Hepatic stellate cell (primary cell): ENCODE measurements at regions not wholly inside any gene's neighbourhood (a gene's known extent, or its start where the extent isn't known, plus 50 kb on each side); places are given as distances from the start of the nearest gene placed in this dataset.

ENCODE experiments used
- DNase-seq: peaks from one replicate; pipeline ENCODE4 v3.0.0; 2011; ENCODE audit warnings: low spot score

DNA sequence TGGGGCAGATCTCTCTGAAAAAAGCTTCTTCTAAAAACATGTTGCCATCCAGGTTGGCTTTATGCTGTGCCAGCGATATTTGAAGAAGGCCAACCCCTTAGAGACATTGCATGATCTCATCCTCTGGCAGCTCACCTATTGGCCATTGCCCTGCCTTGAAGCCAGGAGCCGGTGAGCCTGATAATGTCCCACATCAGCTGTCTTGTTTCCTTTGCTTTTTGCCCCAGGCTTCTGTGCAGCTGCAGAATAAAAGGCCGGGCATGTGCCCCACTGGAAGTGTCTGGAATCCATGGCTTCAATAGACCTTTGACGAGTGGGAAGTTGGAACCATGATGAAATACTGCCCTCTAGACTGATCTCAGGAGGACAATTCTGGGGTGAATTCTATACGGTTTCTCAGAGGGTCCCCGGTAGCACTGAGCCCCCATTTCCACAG lies 523.5 kb upstream of the ZEB2 start:
- DNase-seq: no peak

DNA sequence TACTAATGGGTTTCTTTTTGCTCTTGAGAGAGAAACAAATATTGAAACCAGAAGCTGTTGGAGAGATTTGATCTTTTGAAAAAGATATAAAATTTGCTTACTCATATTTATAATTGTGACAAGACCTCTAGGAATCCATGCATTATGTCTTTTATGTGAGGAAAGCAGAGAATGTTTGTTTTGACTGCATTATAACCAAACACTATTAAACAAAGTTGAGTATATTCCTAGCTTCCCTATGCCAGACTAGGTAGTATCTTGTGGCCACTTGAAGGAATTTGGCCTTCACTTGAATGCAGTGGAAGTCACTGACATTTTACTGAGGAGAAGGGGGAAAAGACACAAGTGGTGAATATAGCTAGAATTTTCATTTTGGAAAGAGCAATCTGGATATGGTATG lies 521.8 kb upstream of the ZEB2 start:
- no peak for DNase-seq

DNA sequence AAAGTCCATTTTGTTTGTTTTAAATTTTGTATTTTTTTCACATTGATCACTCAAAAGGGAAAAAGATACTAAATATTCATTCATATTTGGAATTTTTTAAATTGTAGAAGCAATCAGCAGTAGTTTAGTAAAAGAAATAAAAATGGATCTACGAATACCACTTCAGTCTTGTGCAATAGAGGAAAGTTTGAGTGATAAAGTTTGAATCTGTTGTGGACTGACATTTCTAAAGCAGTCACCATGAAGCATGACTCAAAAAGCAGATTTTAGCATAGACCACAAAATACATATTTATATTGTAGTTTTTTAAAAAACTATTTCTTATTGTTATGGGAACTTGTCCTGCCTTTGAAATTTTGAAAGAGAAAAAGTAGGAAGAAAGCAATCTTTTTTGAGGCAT lies 520.5 kb upstream of the ZEB2 start:
- no peak for DNase-seq

DNA sequence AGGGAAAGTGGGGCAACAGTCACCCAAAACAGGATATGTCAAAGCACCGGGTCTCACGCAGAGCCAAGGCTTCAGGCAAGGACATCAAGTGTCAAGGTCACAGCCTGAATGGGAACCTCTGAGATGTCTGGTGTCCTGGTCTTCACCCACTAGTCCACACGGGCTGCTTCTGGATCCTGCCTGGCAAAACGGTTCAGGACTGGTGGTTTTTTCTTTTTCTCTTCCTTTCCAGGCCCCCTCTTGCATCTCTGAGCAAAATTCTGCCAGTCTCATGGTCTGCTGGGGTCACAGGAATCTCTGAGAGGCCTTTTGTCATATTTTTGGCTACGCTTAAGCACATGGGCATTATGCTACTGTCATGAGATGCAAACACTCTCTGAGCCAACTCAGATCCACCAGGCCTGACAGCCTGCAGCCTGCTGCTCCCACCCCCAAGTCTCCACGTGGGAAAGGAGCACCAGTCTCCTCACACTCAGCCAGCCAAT lies 518.2 kb upstream of the ZEB2 start:
- no peak for DNase-seq

DNA sequence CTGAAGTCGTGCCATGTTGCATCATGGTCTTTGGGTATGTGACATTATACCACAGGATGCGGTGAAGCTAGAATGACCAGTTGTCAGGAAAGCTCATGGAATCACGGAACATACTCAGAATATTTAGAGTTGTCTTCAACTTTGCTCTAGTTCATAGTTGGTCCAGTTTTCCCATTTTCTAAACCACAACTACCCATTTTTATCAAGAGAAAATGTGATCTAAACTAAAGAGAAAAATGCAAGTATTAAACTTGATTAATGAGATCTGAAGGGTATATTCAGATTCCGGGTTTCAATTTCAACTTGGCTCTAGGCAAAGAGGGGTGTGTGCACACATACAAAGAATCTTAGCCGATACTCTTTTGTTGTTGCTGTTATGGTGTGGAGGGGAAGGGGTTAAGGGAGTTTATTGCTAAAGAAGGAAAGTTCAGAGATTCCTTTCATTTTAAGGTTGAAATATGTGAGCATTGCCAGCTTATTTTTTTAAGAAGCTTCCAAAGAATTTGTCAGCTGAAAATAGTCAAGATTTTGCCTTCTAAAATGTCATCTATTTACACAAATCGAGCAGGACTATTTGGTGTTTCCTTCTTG lies 516.6 kb upstream of the ZEB2 start:
- no peak for DNase-seq

DNA sequence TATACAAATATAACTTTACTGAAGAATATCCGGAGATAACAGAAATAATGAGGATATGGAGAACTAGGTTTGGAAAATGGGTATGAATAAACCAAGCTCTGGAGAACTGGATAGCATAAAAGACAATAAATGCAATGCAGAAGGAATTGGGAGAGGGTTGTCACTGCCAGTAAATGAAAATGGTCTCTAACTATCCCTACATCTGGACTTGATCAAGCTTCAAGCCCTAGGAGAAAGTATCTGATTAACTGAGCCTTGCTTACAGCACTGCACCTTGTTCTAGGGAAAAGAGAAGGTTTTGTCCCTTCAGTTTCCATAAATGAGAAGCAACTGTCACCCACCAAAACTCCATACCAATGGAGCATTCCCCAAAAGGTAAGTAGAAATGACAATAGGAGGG lies 514.6 kb upstream of the ZEB2 start:
- no peak for DNase-seq

DNA sequence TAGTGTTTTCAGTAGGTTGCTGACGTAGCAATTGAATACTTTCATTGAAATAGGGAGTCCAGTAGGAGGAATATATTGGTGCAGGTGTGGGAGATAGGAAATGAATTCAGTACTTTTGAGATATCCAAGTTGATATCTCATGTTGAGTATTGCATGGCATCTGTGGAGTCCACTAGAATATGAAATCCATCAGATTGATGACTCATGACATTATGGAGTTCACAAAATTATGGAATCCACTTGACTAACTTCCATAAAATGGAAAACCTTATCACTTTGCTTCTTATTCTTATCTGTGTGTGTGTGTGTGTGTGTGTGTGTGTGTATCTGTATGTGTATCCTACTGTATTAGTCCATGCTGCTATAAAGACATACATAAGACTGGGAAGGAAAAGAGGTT lies 513.5 kb upstream of the ZEB2 start:
- no peak for DNase-seq

DNA sequence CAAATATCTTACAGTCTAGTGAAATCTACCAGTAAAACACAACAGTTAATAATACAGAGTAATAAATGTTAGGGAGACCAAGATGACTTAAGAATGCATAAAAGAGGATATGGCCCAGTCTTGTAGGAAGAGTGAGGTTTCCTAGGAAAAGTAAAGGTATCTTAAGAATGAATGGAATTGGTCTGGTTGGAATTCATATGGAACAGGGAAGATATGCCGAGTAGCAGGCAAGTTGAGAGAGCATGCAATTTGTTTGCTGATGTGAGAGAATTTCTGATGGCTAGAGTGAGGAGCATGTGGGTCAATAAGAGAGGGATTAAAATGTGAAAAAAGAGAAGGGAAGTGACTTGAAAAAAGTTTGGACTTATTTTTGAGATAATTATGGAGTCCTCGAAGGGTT lies 512.9 kb upstream of the ZEB2 start:
- no peak for DNase-seq

DNA sequence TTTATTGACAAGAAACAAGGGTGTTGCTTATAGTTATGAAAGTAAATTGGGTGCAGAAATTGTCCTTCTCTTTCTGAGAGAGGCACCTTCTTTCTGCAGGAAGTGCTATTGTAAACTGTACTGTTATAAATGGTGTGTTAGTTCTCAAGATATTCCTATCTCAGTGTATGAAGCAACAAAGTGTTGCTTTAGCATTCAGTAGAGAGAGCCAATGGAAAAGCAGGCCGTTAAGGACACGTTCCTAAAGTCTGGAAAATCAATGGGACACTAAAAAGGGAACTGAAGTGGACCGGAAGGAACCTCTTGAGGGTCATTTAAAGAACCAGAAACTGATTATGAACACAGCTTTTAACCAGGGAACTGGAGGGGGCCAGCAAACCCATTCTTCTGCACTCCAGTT lies 510.0 kb upstream of the ZEB2 start:
- no peak for DNase-seq

DNA sequence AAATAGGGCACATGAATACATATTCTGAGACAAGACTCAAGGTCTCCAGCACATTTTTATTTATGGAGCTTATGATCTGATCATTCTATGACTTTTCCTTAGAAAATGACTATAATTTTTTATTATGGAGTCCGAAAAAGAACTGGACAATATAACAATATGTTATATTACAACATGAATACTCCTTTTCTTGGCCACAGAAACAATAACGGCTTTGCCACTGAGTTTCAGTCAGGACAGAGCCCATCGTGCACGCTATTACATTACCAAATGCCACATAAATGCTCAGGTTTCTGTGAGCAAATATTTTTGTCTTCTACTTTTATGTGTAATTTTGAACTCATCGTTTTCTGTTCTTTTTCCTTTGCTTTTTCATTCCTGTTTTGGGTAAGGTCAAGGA lies 509.2 kb upstream of the ZEB2 start:
- DNase-seq: no peak

DNA sequence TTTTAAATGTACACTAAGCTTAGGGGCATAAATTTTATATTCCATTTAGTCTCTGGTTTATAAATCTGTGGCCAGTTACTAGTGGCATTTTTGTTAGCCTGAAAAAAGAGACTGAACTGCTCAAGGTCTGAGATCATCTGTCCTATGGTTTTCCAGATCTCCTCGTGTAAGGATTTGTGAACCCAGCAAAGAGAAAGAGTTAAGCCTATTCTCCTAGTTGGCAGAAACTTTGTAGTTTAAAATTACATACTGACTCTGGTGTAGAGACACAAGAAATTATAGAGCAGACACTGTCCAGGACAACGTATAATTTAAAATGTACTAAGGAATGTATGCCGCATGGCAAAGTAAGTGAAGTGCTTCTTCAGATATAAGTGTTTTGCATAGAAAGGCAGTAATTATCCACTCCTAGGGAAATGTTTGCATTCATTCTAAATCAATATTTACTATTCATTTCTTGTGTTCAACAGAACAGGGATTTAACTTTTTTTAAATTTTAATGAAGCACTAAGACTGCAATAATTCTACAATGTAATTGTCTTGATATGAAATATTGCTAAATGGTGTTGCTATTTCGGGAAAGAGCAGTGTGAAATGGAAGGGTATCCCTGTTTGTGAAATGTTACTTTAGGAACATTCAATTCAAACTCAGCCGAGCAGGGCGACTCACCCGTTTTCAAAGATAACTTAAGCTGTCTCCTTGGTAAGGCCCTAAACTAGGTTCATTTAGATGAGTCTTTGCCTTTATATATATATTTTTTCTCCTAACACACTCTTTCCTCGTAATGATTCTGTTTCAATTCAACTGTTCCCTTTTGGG lies 508.4 kb upstream of the ZEB2 start:
- no peak for DNase-seq

DNA sequence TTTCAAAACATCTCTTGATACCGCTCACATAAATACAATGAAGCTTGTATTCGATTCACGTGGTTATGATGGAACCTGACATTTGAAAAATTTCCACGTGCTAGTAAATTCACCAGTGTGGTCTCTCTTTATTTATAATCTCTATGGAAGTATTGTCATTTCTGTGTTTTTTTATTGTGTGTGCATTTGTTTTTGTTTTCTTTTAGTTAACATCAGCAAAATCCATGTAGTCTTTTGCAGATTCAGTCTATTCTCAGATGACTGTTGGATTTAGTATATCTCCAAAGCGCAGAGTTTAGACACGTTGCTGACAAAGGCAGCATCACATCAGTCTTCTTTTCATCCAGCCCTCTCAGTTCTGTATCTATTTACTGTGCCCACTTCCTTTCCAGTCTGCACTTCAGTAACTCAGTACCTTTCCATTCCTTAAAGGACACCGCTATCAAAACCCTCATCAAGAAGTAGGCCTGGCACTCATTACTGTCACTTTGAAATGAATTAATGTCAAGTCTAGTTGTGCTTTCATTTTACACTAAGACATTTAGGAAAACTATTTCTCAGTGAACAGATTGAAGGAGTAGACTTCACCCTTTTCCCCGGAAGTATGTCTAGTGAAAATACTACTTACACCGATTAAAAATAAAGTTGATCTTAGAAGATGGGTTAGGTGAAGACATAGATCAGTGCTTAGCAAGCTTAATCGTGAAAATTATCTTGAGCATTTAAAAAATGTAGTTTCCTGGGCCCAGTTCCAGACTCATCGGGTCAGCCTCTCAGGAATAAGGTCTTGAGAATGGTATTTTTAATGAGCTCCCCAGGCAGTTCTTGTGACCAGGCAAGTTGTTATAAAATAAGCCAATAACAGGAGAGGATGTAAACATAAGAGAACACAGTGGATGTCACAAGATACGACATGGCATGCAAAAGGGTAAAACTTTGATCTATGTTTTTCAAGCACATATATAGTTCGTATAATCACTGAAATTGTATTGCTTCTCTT lies 506.8 kb upstream of the ZEB2 start:
- no peak for DNase-seq

DNA sequence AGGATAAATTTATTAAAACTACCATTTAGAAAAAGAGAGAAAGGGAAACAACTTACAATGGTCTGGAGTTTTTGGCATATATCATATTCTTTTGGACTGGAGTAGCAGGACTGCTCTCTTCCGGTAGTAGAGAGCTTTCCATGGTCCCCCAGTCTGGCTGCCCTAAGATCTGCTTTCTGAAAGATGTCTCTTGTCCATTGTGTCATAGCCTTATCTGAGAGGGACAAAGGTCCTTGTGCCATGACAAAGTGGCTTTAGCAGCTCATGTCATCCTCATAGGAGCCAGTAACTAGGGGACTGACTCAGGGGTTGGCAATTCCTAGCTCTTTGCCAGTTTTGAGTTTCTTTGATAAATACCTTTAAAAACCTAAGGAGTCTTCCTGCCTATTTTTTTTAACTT lies 505.5 kb upstream of the ZEB2 start:
- DNase-seq: no peak

DNA sequence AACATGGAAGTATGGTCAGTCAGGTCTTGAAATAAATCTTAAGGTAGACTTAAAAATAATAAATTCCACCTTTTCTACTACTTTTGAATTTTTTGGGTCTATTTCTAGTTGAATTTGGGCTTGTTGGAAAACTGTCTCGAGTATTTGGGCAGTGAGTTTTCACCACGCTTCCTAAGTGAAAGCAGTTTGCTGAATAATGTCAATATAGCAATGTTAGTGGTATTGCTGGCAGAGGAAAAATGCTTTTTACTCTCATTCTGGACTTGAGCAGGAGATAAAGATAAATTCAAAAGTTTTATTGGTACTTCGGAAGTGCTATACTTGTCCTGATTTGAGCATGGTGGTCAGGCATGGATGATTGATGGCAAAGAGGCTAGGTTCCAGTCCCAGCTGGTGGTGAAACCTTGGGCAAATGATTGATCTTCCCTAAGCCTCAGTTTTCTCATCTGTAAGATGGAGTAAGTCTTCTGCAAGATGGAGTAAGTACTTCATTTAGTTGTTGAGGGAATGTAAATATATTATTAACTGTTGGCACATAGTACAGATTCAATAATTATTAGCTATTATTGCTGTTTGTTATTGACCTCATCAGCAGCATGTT lies 503.5 kb upstream of the ZEB2 start:
- DNase-seq: no peak

DNA sequence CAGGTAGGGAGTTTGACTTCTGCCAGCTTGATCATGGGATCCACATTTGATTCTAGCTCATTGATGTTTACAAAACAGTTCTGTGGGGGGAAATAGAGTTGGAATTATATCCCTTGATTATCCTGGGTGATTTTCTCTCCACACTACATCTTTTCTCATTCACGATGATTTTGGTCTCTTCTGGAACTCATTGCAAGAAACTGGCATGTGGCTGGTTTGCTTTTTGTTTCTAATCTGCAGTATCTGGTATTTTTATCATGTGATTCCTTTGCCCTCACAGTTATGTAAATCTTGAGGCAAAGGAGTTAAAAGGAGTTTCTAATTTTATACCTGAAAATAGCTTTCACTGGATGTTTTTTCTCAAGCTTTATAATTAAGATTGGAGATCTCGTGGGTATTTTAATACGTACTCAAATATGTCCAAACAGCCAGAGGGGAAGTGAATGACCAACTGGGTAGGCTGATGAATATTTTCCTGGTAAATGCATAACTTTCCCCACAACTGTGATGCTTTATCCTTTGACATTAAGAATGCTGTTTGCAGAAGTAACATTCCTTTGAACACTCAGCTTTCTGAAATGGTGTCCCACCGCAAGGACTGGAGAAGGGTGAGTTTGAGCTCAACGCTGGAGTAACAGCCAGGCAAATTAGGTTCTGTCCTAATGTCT lies 502.9 kb upstream of the ZEB2 start:
- peak; percentile 37 for DNase-seq

DNA sequence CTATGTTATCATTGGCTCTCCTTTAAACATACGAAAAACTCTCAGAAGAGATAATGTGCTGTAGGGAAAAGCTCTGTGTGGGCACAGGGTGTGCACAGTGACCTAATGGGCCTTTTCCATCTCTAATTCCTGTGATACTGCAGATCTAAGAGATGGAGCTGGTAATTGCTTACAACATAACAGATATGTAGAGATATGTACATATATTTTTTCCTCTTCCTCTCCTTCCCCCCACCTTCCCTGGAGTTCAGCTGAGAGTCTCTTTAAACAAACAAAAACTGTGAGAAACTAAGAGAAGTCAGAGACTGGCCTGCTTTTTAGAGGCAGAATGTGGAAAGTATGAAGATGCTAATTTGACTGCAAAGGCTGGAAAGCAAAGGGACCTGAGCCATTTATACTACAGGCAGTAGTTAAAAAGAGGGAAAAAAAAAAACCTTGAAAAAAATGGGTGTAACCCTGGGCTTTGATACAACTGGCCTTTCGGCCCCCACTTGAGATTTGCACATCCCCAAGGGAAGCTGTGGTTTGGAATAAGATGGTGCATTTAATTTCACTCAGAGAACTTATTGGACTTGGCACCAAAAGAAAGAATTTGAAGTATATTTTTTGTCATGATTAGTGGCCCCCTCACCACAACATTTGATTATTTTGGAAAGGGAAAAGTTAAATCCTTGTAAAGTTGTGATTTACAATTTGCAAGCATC lies 502.2 kb upstream of the ZEB2 start:
- no peak for DNase-seq

DNA sequence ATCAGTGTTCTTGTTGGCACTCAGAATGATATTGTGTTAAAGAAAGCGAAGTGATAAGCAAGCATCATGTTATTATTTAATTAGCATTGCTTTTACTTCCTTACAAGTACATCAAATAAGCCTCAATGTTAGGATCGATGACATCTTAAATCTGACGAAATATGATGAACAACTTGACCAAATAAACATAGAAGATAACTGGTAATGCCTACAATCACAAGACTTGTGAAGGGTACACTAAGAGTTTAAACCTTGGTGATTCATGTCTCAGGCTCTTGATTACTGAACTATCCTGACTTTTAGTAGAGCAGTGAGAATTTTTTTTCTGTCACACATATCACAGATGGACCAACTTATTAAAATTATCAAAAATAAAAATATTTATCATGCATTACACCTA lies 500.8 kb upstream of the ZEB2 start:
- DNase-seq: no peak

DNA sequence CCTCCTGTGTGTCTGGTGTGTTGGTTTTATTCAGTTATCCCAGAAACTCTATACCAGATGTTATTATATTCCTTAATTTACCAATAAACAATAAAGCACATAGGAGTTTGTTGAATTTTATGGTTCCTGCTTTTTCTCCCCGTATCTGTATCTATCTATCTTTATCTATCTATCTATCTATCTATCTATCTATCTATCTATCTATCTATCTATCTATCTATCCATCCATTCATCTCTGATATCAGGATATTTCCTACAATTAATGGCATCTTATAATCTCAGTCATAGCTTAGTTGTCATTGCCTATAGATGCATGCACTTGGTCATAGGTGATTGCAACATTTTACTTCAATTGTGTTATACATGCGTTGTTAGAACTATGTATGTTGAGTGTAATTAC lies 500.2 kb upstream of the ZEB2 start:
- DNase-seq: no peak

DNA sequence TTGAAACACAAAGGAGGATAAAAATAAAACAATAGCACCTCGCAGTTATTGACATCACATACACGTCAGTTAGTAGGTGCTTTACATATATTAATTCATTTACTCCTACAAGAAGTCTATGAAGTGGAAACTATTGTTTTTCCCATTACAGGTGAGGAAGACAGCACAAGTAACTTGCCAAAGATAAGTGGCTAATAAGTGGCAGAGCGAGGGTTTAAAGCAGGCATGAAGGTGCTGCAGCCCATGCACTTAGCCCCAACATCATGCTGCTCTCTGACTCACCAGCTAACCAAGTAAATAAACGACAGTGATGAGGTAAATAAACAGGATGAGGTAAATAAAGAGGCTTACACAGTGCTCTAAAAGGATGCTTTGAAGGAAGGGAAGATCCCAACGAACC lies 498.6 kb upstream of the ZEB2 start:
- no peak for DNase-seq

DNA sequence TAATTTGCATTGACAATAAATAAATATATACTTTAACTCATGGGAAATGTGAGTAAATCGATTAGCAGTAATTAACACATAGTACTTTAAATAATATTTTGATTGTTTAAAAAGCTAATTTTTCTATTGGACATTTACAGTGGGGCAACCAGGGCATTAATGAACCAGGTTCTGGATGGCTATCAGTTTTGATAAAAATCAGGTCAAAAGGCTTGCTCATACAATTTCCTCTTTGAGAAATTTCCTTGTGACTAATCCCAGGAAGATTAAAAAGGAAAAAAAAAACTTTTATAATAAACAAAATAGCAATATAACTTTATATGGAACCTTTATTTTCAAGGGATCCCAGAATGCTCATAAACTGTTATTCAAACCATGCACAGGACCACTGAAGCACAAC lies 497.2 kb upstream of the ZEB2 start:
- no peak for DNase-seq

DNA sequence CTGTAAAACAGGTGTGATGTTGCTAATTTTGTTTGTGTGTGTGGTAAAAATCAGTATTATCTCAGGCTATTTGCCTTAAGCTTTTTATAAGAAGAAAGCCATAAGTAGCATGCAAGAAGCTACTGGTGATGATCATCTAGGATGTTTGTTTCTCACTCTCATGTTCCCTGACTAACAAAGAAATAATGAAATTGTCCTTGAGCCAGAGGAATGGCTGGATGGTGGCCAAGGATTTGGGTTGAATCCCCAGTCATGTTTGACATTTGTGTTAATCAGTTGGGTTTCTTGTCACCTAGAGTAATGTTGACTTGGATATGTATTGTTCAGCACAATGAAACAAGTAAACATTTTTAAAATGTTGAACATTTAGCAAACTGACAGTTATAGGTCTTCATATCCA lies 496.8 kb upstream of the ZEB2 start:
- no peak for DNase-seq
